Progenitor cell of endocrine pancreas (in vitro differentiated cells): ENCODE measurements at regions not wholly inside any gene's neighbourhood (a gene's known extent, or its start where the extent isn't known, plus 50 kb on each side); places are given as distances from the start of the nearest gene placed in this dataset.

Experiments used
- DNase-seq: peaks from one replicate; pipeline ENCODE4 v3.0.0; 2021; ENCODE audit warnings: low spot score; ENCODE audit not compliant: unreplicated experiment
- H3K27ac Mint-ChIP-seq: 2 replicates; pipeline ENCODE4 v1.8.0; 2021; ENCODE audit warnings: mild to moderate bottlenecking, moderate library complexity, mixed read lengths
- H3K27me3 Mint-ChIP-seq: 2 replicates; pipeline ENCODE4 v1.8.0; 2021; ENCODE audit warnings: mixed read lengths
- H3K36me3 Mint-ChIP-seq: 2 replicates; pipeline ENCODE4 v1.8.0; 2022; ENCODE audit warnings: mixed read lengths; ENCODE audit not compliant: insufficient read depth
- H3K4me1 Mint-ChIP-seq: 2 replicates; pipeline ENCODE4 v1.8.0; 2021; ENCODE audit warnings: low read depth, mixed read lengths
- H3K4me3 Mint-ChIP-seq: 2 replicates; pipeline ENCODE4 v1.8.0; 2021; ENCODE audit warnings: low read depth, mild to moderate bottlenecking, moderate library complexity, mixed read lengths
- H3K9me3 Mint-ChIP-seq: 2 replicates; pipeline ENCODE4 v1.8.0; 2021; ENCODE audit warnings: low read depth, mixed read lengths
- CTCF ChIP-seq: fragments of 200-600 bp; sonication (generic); IDR thresholded peaks from one replicate; pipeline ENCODE4 v1.5.0; 2021; ENCODE audit warnings: antibody characterized with exemption, mild to moderate bottlenecking; ENCODE audit not compliant: unreplicated experiment

GRCh38 chr21:20315042-20315441, 683.2 kb upstream of the NCAM2 start:
- H3K36me3 Mint-ChIP-seq: peaks cover 1% of the 10 kb centered on the region
- DNase-seq: no peak
- no peak for TF ChIP-seq CTCF
- H3K27ac Mint-ChIP-seq: no peak overlapping the region
- H3K4me1 Mint-ChIP-seq: no peaks in the 10 kb centered on the region
- no peak overlapping the region for H3K4me3 Mint-ChIP-seq
- peaks cover 20% of the 10 kb centered on the region for H3K9me3 Mint-ChIP-seq
- H3K27me3 Mint-ChIP-seq: no peaks in the 10 kb centered on the region

DNA sequence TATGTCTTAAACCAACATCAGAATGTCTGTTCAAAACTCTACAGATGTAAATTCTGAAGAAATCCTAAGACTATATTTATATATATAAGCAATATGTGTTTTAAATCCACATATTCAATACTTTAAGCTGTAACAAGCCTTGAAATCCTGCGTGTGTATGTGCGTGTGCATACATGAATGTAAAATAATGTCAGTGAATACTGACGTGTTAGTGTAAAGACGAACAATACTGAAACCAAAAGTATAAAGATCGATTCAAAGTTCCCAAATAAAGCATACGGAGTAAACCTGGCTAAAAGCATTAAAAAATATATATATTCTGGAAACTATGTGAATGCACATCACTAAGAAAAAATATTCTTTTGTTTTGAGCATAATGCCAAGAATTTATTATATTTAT, 668.6 kb upstream of the NCAM2 start:
- H3K4me1 Mint-ChIP-seq: no peaks in the 10 kb centered on the region
- peaks cover 8% of the 10 kb centered on the region for H3K9me3 Mint-ChIP-seq
- H3K4me3 Mint-ChIP-seq: no peak overlapping the region
- no peak for TF ChIP-seq CTCF
- H3K36me3 Mint-ChIP-seq: no peaks in the 10 kb centered on the region
- no peak for DNase-seq
- H3K27me3 Mint-ChIP-seq: no peaks in the 10 kb centered on the region
- no peak overlapping the region for H3K27ac Mint-ChIP-seq

DNA sequence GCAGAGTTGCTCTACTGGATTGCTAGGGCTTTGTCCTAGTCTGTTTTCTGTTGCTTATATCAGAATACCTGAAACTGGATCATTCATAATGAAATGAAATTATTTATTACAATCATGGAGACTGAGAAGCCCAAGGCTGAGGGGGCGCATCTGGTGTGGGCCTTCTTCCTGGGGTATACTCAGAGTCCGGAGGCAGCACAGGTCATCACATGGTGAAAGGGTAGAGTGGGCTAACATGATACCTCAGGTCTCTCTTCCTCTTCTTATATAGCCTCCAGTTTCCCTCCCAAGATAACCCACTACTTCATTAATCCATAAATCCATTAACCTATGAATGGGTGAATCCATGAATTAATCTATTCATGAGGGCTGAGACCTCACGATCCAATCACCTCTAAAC, 667.6 kb upstream of the NCAM2 start:
- no peak for DNase-seq
- Mint-ChIP-seq H3K4me1 (no peaks in the 10 kb centered on the region), H3K27me3 (no peaks in the 10 kb centered on the region), H3K27ac (no peak overlapping the region), H3K36me3 (no peaks in the 10 kb centered on the region), H3K4me3 (no peak overlapping the region), H3K9me3 (peaks cover 9% of the 10 kb centered on the region)
- TF ChIP-seq CTCF: no peak

- no peak for DNase-seq
- H3K9me3 Mint-ChIP-seq: peaks cover 9% of the 10 kb centered on the region
- TF ChIP-seq CTCF: no peak
These were observed 663.6 kb upstream of the NCAM2 start for GRCh38 chr21:20334585-20334984.

GRCh38 chr21:20341431-20341830, 656.8 kb upstream of the NCAM2 start:
- Mint-ChIP-seq H3K9me3 (peaks cover 7% of the 10 kb centered on the region), H3K36me3 (no peaks in the 10 kb centered on the region), H3K4me1 (peaks cover 10% of the 10 kb centered on the region), H3K27me3 (no peaks in the 10 kb centered on the region), H3K4me3 (no peak overlapping the region), H3K27ac (no peak overlapping the region)
- no peak for TF ChIP-seq CTCF
- no peak for DNase-seq

More at GRCh38 chr21:20334585-20334984, 663.6 kb upstream of the NCAM2 start:
- Mint-ChIP-seq H3K36me3 (no peaks in the 10 kb centered on the region), H3K27me3 (no peaks in the 10 kb centered on the region), H3K4me3 (no peak overlapping the region), H3K27ac (no peak overlapping the region), H3K4me1 (no peaks in the 10 kb centered on the region)

DNA sequence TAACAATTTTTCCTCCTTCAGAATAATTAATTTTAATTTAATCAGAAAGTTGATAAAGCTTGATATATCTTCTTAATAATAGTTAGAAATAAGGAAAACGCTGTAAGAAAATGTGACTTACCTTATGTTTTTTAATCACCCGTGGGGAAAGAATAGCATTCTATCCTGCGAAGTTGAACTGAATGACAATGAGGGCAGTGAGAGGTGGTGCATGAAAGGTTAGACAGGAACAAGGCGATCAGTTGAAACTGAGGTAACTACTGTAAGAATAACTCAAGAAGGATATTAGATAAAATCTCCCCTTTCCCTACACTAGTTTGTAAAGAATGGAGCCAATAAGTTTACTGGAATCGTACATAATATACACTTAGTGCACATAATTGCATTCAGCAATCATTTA, 655.0 kb upstream of the NCAM2 start:
- no peak for DNase-seq
- H3K4me3 Mint-ChIP-seq: no peak overlapping the region
- no peaks in the 10 kb centered on the region for H3K36me3 Mint-ChIP-seq
- no peak overlapping the region for H3K27ac Mint-ChIP-seq
- H3K27me3 Mint-ChIP-seq: no peaks in the 10 kb centered on the region
- no peak for TF ChIP-seq CTCF
- peaks cover 10% of the 10 kb centered on the region for H3K4me1 Mint-ChIP-seq
- peaks cover 7% of the 10 kb centered on the region for H3K9me3 Mint-ChIP-seq
